ENCODE measurements at regions not wholly inside any gene's neighbourhood (a gene's known extent, or its start where the extent isn't known, plus 50 kb on each side); places are given as distances from the start of the nearest gene placed in this dataset.

DNA sequence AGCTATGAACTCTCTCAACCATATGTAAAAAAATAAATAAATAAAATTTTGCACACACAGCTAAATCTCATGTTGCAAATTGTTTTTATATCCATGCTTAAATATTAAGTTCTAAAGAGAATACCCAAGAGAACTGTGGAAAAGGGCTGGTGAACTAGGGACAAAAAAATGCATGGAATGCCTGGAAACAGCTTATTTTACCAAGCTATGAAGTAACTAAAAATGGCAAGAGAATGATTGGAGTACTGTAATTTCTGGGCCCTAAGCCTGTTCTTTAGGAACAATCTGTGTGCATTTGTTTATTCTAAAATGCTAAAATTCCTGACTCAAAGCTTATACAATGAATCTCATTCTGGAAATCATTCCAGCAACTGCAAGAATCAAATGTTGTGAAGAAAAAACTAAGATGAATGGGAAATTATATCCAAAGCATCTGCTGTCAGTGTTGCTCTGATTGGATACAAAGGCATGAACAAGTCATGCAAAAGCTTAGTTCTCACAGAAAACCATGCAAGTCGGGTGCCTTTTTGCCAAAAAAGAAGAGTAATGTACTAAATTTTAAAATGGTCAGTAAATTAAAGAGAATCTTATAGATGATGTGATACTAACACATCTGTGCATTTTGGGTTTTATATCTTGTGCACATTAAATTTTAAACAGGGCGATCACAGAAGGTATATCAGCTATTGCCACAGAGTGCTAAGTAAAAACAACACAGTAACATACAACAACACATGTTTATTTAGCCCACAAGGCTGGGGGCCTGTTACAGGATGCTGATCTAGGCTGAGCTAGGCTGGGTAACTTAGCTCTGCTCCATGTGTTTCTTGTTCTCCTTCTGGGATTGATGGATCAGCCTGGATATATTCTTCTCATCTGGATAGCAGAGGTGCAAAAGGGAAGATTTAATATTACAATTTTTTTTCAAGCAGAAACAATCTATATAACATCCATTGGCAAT, 453.5 kb upstream of the SEMA3A start:
- Histone ChIP-seq H3K27ac (ENCODE audit: low read depth, low read length) (no peak overlapping the region), H3K9me3 (ENCODE audit: control insufficient read depth in 1 of 2, low read length in 2 of 2) (no peaks in the 10 kb centered on the region), H3K4me1 (ENCODE audit: control insufficient read depth in 1 of 2, insufficient read depth in 2 of 2, low read length in 2 of 2) (no peaks in the 10 kb centered on the region), H3K9ac (ENCODE audit: low read depth in 1 of 2, low read length in 2 of 2) (no peak overlapping the region), H3K4me3 (ENCODE audit: low read depth in 1 of 2, low read length in 2 of 2) (no peak overlapping the region), H3K27me3 (ENCODE audit: control insufficient read depth in 1 of 2, insufficient read depth in 2 of 2, low read length in 2 of 2) (no peaks in the 10 kb centered on the region), H3K36me3 (ENCODE audit: control insufficient read depth in 1 of 2, insufficient read depth in 2 of 2, low read length in 2 of 2) (no peaks in the 10 kb centered on the region)

DNA sequence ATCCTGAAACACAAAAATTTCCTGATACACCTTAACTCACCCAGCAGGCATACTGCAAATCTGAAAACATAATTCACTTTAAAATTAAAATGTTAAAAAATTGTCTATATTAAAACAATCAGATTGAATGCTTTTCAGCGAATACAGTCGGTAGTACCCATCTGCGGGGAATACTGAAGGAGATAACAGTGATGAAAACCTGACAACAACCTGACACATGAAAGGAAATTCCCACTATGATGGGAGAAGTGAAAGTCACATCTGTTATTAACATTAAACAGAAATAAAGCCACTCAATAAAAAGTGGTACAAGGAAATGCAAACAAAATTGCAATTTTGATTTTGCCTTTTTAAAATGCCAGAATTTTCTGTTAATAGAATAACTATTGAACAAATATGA, 448.0 kb upstream of the SEMA3A start:
- Histone ChIP-seq H3K4me1 (ENCODE audit: control insufficient read depth in 1 of 2, insufficient read depth in 2 of 2, low read length in 2 of 2) (no peaks in the 10 kb centered on the region), H3K4me3 (ENCODE audit: low read depth in 1 of 2, low read length in 2 of 2) (no peak overlapping the region), H3K9me3 (ENCODE audit: control insufficient read depth in 1 of 2, low read length in 2 of 2) (no peaks in the 10 kb centered on the region), H3K27me3 (ENCODE audit: control insufficient read depth in 1 of 2, insufficient read depth in 2 of 2, low read length in 2 of 2) (no peaks in the 10 kb centered on the region), H3K9ac (ENCODE audit: low read depth in 1 of 2, low read length in 2 of 2) (no peak overlapping the region), H3K36me3 (ENCODE audit: control insufficient read depth in 1 of 2, insufficient read depth in 2 of 2, low read length in 2 of 2) (no peaks in the 10 kb centered on the region), H3K27ac (ENCODE audit: low read depth, low read length) (no peak overlapping the region)

DNA sequence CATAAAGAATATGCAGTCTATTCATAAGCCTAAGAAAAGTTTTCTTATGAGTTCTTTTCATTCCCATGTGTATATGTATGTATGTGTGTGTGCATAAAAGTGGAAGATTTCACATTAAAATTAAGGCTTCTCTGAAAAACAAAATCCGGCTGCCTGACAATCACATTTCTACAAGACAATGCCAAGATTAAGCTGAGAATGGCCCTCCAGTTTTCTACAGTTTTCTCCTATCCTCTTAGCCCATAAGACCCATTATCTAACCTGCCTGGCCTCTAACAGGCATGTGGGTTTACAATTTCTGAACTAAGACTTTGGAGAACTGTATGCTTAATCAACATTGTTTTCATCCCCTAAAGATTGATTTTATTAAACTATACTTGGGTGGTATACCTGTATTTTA, 446.0 kb upstream of the SEMA3A start:
- Histone ChIP-seq H3K9me3 (ENCODE audit: control insufficient read depth in 1 of 2, low read length in 2 of 2) (no peaks in the 10 kb centered on the region), H3K9ac (ENCODE audit: low read depth in 1 of 2, low read length in 2 of 2) (no peak overlapping the region), H3K27me3 (ENCODE audit: control insufficient read depth in 1 of 2, insufficient read depth in 2 of 2, low read length in 2 of 2) (no peaks in the 10 kb centered on the region), H3K4me1 (ENCODE audit: control insufficient read depth in 1 of 2, insufficient read depth in 2 of 2, low read length in 2 of 2) (no peaks in the 10 kb centered on the region), H3K27ac (ENCODE audit: low read depth, low read length) (no peak overlapping the region), H3K36me3 (ENCODE audit: control insufficient read depth in 1 of 2, insufficient read depth in 2 of 2, low read length in 2 of 2) (no peaks in the 10 kb centered on the region), H3K4me3 (ENCODE audit: low read depth in 1 of 2, low read length in 2 of 2) (no peak overlapping the region)

DNA sequence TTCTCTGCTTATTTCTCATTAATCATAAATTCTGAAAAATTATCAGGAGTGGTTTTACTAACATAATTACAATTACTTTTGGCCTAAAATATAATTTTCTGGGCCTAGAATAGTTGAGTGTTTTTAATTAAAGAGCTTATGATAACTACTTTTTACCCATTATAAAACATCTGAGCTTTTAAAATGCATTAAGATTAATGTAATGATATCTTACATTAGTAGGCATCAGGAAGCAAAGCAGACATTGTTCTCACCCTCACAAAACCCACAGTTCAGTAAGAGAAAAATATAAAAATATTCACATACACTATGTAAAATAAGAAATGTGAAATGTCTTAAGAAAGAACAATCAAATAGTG, 443.7 kb upstream of the SEMA3A start:
- no peaks in the 10 kb centered on the region for H3K36me3 ChIP-seq (ENCODE audit: control insufficient read depth in 1 of 2, insufficient read depth in 2 of 2, low read length in 2 of 2)
- no peak overlapping the region for H3K27ac ChIP-seq (ENCODE audit: low read depth, low read length)
- no peaks in the 10 kb centered on the region for H3K27me3 ChIP-seq (ENCODE audit: control insufficient read depth in 1 of 2, insufficient read depth in 2 of 2, low read length in 2 of 2)
- H3K9me3 ChIP-seq (ENCODE audit: control insufficient read depth in 1 of 2, low read length in 2 of 2) = no peaks in the 10 kb centered on the region
- no peak overlapping the region for H3K9ac ChIP-seq (ENCODE audit: low read depth in 1 of 2, low read length in 2 of 2)
- no peaks in the 10 kb centered on the region for H3K4me1 ChIP-seq (ENCODE audit: control insufficient read depth in 1 of 2, insufficient read depth in 2 of 2, low read length in 2 of 2)
- no peak overlapping the region for H3K4me3 ChIP-seq (ENCODE audit: low read depth in 1 of 2, low read length in 2 of 2)

DNA sequence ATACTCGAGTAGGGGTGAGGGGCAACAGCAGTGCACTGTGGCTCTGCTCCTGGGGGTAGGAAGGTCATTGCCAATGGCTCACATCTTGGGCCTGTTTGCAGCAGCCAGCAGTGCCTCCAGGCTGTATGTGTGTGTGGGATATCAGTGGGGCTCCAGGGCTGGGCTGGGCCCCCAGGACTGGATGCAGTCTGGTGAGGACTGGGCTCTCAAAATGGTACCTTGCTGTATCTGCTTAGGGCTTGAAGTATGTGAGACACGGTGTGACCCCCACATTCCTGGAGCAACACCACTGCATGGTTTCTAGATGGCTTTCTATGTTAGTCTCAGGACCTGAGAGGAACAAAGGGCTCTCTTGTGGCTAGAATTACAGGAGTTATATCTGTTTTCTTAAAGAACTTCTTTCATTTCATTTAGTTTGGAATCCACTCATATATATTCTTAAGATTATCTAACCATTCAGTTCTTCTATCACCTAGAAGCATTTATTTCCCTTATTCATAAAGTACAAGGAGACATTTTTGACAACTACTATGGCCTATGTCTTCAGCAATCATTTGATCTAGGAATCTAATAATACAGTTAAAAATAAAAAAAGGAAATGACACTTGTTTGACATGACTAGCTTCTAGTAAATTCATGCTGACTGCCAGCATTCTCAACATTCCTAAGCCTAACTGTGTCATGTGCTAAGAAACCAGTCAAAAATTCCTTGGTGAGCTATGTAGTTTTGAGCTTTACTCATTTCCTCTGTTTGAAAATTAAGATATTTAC, 443.2 kb upstream of the SEMA3A start:
- Histone ChIP-seq H3K4me1 (ENCODE audit: control insufficient read depth in 1 of 2, insufficient read depth in 2 of 2, low read length in 2 of 2) (no peaks in the 10 kb centered on the region), H3K36me3 (ENCODE audit: control insufficient read depth in 1 of 2, insufficient read depth in 2 of 2, low read length in 2 of 2) (no peaks in the 10 kb centered on the region), H3K4me3 (ENCODE audit: low read depth in 1 of 2, low read length in 2 of 2) (no peak overlapping the region), H3K9me3 (ENCODE audit: control insufficient read depth in 1 of 2, low read length in 2 of 2) (no peaks in the 10 kb centered on the region), H3K27me3 (ENCODE audit: control insufficient read depth in 1 of 2, insufficient read depth in 2 of 2, low read length in 2 of 2) (no peaks in the 10 kb centered on the region), H3K27ac (ENCODE audit: low read depth, low read length) (no peak overlapping the region), H3K9ac (ENCODE audit: low read depth in 1 of 2, low read length in 2 of 2) (no peak overlapping the region)

DNA sequence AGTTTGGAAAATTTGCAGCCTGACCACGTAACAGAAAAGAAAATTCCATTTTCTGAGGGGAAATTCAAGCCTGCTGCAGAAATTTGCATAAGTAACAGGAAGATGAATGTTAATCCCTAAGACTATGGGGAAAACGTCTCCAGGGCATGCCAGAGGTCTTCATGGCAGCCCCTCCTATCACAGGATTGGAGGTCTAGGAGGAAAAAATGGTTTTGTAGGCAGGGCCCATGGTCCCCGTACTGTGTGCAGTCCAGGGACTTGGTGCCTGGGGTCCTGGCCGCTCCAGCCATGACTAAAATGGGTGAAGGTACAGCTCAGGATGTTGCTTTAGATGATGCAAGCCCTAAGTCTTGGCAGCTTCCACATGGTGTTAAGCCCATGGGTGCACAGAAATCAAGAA, 437.3 kb upstream of the SEMA3A start:
- no peak overlapping the region for H3K9ac ChIP-seq (ENCODE audit: low read depth in 1 of 2, low read length in 2 of 2)
- no peak overlapping the region for H3K4me3 ChIP-seq (ENCODE audit: low read depth in 1 of 2, low read length in 2 of 2)
- H3K9me3 ChIP-seq (ENCODE audit: control insufficient read depth in 1 of 2, low read length in 2 of 2) = no peaks in the 10 kb centered on the region

DNA sequence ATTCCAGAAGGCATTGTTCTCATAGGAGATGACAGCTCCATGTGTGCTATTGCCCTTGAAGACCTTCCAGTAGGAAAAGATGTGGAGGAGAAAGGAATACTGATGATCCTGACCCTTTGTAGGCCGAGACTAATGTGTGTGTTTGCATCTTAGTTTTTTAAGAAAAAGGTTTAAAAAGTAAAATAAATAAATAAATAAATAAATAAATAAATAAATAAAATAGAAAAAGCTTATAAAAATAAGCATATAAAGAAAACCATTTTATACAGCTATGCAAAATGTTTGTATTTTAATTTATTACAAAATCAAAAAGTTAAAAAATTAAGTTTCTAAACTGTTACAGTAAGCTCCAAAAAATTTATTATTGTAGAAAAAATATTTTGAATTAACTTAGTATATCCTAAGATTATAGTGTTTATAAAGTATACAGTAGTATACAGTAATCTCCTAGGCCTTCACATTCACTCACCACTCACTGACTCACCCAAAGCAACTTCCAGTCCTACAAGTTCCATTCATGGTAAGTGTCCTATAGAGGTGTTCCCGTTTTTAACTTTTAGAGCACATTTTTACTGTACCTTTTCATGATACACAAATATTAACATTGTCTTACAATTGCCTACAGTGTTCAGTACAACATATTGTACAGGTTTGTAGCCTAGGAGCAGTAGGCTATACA, 435.2 kb upstream of the SEMA3A start:
- no peaks in the 10 kb centered on the region for H3K9me3 ChIP-seq (ENCODE audit: control insufficient read depth in 1 of 2, low read length in 2 of 2)
- H3K4me1 ChIP-seq (ENCODE audit: control insufficient read depth in 1 of 2, insufficient read depth in 2 of 2, low read length in 2 of 2) = no peaks in the 10 kb centered on the region
- no peak overlapping the region for H3K27ac ChIP-seq (ENCODE audit: low read depth, low read length)
- no peaks in the 10 kb centered on the region for H3K27me3 ChIP-seq (ENCODE audit: control insufficient read depth in 1 of 2, insufficient read depth in 2 of 2, low read length in 2 of 2)
- H3K4me3 ChIP-seq (ENCODE audit: low read depth in 1 of 2, low read length in 2 of 2) = no peak overlapping the region
- no peak overlapping the region for H3K9ac ChIP-seq (ENCODE audit: low read depth in 1 of 2, low read length in 2 of 2)
- H3K36me3 ChIP-seq (ENCODE audit: control insufficient read depth in 1 of 2, insufficient read depth in 2 of 2, low read length in 2 of 2) = no peaks in the 10 kb centered on the region

More for the DNA sequence above, 437.3 kb upstream of the SEMA3A start:
- no peaks in the 10 kb centered on the region for H3K27me3 ChIP-seq (ENCODE audit: control insufficient read depth in 1 of 2, insufficient read depth in 2 of 2, low read length in 2 of 2)
- no peak overlapping the region for H3K27ac ChIP-seq (ENCODE audit: low read depth, low read length)
- H3K4me1 ChIP-seq (ENCODE audit: control insufficient read depth in 1 of 2, insufficient read depth in 2 of 2, low read length in 2 of 2) = no peaks in the 10 kb centered on the region
- no peaks in the 10 kb centered on the region for H3K36me3 ChIP-seq (ENCODE audit: control insufficient read depth in 1 of 2, insufficient read depth in 2 of 2, low read length in 2 of 2)

DNA sequence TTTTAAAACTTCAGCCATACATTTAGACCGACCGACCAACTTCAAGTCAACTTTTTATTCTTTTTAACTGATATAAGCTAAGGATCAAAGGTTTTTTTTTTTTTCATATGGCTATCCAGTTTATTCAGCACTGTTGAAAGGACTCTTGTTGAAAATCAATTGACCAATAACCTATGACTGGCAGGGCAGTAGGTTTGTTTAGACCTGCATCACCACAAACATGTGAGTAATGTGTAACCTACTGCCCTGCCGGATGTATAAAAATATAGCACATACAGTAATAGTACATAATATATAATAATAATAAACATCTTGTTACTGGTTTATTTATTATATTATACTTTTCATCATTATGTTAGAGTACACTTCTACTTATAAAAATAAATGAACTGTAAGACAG, 434.6 kb upstream of the SEMA3A start:
- no peak overlapping the region for H3K9ac ChIP-seq (ENCODE audit: low read depth in 1 of 2, low read length in 2 of 2)
- no peak overlapping the region for H3K4me3 ChIP-seq (ENCODE audit: low read depth in 1 of 2, low read length in 2 of 2)
- no peak overlapping the region for H3K27ac ChIP-seq (ENCODE audit: low read depth, low read length)
- no peaks in the 10 kb centered on the region for H3K27me3 ChIP-seq (ENCODE audit: control insufficient read depth in 1 of 2, insufficient read depth in 2 of 2, low read length in 2 of 2)
- H3K4me1 ChIP-seq (ENCODE audit: control insufficient read depth in 1 of 2, insufficient read depth in 2 of 2, low read length in 2 of 2) = no peaks in the 10 kb centered on the region
- no peaks in the 10 kb centered on the region for H3K9me3 ChIP-seq (ENCODE audit: control insufficient read depth in 1 of 2, low read length in 2 of 2)
- no peaks in the 10 kb centered on the region for H3K36me3 ChIP-seq (ENCODE audit: control insufficient read depth in 1 of 2, insufficient read depth in 2 of 2, low read length in 2 of 2)

DNA sequence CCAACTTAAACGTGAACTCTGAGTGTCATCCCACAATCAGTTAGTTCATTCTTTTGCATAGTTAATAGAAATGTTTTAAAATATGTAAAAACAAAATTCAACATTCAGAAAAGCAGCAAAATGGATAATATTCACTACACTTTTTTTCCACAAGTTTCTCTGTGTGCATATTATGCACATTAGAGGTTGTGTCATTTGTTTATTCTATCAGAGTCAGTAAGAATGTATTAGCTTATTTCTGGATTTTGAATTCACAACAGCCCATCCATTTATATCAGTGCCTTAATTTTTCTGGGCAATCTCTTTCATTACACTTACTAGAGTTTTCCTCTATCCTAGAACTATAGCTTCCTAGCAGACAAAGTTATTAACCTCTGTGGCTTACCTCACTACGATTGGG, 432.7 kb upstream of the SEMA3A start:
- Histone ChIP-seq H3K9me3 (ENCODE audit: control insufficient read depth in 1 of 2, low read length in 2 of 2) (no peaks in the 10 kb centered on the region), H3K9ac (ENCODE audit: low read depth in 1 of 2, low read length in 2 of 2) (no peak overlapping the region), H3K4me3 (ENCODE audit: low read depth in 1 of 2, low read length in 2 of 2) (no peak overlapping the region), H3K36me3 (ENCODE audit: control insufficient read depth in 1 of 2, insufficient read depth in 2 of 2, low read length in 2 of 2) (no peaks in the 10 kb centered on the region), H3K27me3 (ENCODE audit: control insufficient read depth in 1 of 2, insufficient read depth in 2 of 2, low read length in 2 of 2) (no peaks in the 10 kb centered on the region), H3K27ac (ENCODE audit: low read depth, low read length) (no peak overlapping the region), H3K4me1 (ENCODE audit: control insufficient read depth in 1 of 2, insufficient read depth in 2 of 2, low read length in 2 of 2) (no peaks in the 10 kb centered on the region)

DNA sequence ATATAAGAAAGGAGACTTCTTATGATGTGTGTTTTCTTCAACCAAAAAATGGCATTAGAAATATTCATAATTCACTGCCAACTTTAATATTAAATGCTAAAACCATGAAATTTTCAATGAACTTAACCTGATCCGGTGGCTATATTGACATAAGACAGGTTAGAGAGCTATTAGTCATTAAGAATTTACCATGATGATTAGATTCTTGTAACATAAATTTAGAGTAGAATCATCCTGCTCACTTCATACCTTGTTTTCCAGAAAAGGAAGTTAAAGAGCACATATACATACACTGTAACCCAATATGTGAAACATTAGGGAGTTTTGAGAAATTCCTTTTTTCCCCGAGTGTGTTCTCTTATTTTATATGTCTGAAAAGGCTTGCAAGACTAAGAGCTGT, 430.3 kb upstream of the SEMA3A start:
- no peaks in the 10 kb centered on the region for H3K36me3 ChIP-seq (ENCODE audit: control insufficient read depth in 1 of 2, insufficient read depth in 2 of 2, low read length in 2 of 2)
- no peak overlapping the region for H3K9ac ChIP-seq (ENCODE audit: low read depth in 1 of 2, low read length in 2 of 2)
- H3K4me1 ChIP-seq (ENCODE audit: control insufficient read depth in 1 of 2, insufficient read depth in 2 of 2, low read length in 2 of 2) = no peaks in the 10 kb centered on the region
- H3K27ac ChIP-seq (ENCODE audit: low read depth, low read length) = no peak overlapping the region
- H3K27me3 ChIP-seq (ENCODE audit: control insufficient read depth in 1 of 2, insufficient read depth in 2 of 2, low read length in 2 of 2) = no peaks in the 10 kb centered on the region
- H3K9me3 ChIP-seq (ENCODE audit: control insufficient read depth in 1 of 2, low read length in 2 of 2) = no peaks in the 10 kb centered on the region
- H3K4me3 ChIP-seq (ENCODE audit: low read depth in 1 of 2, low read length in 2 of 2) = no peak overlapping the region

All from duodenal mucosa (tissue), 2 donors.